ENCODE measurements at regions not wholly inside any gene's neighbourhood (a gene's known extent, or its start where the extent isn't known, plus 50 kb on each side); places are given as distances from the start of the nearest gene placed in this dataset.

DNA sequence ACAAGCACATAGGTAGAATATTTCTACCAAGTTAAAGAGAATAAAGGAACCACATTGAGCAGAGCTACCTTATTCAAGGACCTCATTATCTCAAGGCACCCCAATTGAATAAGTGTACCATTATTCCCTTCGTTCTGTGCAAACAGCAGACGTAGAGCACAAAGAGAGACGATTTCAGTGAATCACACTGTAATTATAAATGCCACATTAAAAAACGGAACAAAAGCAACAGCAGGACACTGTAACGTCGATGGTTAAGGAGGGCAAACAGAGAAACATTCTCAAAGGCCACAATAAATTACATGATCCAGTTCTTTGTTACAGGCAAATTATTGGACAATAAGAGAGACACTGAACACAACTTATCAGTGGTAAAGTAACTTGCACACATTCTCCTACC, 644.1 kb upstream of the TENM3 start:
- DNase-seq (ENCODE audit: low read depth) = no peak

DNA sequence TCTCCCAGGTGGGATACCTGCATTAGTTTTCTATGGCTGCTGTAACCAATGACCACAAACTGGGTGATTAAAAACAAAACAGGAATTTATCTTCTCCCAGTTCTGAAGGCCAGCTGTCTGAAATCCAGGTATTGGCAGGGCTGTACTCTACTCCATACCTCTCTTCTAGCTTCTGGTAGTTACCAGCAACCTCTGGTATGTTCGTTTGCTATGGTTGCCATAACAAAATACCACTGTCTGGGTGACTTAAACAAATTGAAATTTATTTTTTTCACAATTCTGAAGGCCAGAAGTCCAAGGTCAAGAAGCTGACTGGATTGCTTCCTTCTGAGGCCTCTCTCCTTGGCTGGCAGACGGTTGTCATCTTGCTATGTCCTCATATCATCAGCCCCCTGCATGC, 642.1 kb upstream of the TENM3 start:
- DNase-seq (ENCODE audit: low read depth) = peak; percentile 46

GRCh38 chr4:181604546-181604945, 638.7 kb upstream of the TENM3 start:
- DNase-seq (ENCODE audit: low read depth) = no peak

GRCh38 chr4:181606300-181606699, 636.9 kb upstream of the TENM3 start:
- no peak for DNase-seq (ENCODE audit: low read depth)

DNA sequence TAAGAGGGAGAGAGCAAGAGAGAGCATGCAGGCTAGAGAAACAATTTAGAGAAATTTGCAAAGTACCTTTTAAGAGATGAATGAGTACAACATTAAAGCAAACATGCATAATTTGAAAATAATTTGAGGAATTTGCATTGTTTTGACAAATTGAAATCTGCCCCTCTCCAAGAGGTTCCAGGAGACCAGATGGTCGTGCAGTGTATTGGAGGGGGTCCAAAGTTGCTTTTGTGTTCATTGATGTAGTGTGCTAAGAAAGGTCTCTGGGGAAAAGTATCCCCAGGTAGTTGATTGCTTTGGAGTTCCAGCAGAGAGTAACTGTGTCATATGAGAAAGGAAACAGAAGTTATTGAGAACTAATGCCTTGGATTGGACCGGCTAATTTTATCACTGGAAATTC, 635.0 kb upstream of the TENM3 start:
- DNase-seq (ENCODE audit: low read depth) = no peak

DNA sequence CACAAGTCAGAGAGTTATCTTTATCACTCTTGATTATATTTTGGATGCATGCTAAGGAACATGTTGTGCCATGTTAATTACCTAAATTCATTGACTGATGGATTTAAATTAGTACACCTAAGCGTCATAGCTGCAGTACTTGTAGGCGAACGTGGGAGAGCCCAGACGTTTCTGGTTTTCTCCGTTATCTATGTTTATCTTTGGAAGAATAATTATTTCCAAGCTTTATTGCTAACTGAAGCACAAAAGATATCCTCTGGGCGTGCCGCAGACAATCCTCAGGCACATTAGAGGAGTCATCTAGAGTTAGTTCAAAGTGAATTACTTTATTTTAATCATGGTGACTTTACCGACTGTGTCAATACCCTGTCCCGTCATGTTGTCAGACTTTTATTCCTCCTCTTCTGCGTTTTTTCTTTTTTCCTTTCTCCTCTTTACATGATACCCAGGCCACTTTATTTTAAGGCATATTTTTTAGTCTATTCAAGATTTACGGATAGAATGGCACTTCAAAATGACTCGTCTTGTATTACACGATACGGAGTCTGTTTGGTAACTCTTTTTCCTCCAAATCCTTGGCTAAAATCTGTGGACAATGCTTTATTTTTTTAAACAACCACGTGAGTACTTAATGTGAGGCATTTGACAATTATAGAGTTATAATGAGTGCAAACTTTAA, 632.0 kb upstream of the TENM3 start:
- peak; percentile 60 for DNase-seq (ENCODE audit: low read depth)

- no peak for DNase-seq (ENCODE audit: low read depth)
Observed at GRCh38 chr4:181611946-181612600, 631.1 kb upstream of the TENM3 start.

DNA sequence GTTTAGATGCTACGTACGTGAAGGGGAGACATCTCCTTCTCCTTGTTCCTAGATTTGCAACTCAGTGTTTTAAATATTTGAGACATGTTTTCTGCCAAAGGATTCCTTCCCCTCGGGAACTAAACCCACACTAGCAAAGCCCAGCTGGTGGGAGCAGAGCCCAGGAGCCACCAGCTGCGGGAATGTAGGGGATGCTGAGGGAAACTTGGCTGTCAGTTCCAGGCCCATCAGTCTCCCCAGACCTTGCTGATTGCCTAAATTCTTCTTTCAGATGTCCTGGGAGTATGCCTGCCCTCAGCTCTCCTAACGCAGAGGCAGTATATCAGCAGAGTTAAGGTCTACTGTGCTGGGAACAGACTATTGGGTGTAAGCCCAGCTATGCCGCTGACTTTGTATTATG, 630.0 kb upstream of the TENM3 start:
- no peak for DNase-seq (ENCODE audit: low read depth)

DNA sequence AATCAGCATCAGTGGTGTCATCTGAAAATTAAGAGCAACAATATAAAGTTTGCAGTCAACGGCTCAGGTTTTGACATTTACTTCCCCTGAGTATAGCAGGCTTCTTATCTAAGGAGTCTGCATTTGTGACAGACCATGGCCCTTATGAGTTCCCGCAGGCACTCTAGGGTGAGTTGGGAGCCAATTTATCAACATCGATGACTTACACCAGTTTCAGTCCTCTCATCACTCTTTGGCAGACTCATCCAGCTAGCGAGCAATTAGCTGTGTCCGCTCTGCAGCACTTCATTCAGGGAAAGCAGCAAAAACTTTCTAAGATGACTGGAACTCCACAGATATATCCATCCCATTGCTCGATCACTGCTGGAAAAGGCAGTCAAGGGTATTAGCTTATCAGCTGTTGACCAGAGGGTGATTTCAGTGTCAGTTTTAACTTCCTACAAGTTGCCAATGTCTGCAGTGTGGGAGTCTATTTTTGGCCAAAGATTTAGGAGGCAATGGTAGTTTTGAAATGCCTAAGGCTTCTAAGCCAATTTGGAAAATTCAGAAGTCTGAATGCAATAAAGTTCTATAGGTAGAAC, 625.1 kb upstream of the TENM3 start:
- no peak for DNase-seq (ENCODE audit: low read depth)

GRCh38 chr4:181618896-181619295, 624.3 kb upstream of the TENM3 start:
- DNase-seq (ENCODE audit: low read depth) = no peak

DNA sequence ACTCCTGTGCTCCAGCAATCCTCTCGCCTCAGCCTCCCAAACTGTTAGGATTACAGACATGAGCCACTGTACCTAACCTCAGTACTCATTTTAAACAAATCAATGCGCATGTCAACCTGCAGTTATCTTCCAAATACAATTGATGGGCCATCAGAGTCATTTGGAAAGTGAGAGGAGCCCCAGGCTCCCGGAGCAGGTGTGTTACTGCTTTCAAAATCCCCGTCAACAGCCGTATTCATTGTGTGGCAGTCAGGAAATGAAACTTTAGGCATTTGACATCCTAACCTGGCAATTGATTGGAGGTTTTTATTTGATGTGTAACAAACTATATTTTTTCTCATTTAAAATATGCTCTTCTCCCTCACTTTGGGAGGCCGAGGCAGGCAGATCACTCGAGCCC, 623.6 kb upstream of the TENM3 start:
- DNase-seq (ENCODE audit: low read depth) = no peak

GRCh38 chr4:181637186-181638105, 605.8 kb upstream of the TENM3 start:
- DNase-seq (ENCODE audit: low read depth) = no peak

DNA sequence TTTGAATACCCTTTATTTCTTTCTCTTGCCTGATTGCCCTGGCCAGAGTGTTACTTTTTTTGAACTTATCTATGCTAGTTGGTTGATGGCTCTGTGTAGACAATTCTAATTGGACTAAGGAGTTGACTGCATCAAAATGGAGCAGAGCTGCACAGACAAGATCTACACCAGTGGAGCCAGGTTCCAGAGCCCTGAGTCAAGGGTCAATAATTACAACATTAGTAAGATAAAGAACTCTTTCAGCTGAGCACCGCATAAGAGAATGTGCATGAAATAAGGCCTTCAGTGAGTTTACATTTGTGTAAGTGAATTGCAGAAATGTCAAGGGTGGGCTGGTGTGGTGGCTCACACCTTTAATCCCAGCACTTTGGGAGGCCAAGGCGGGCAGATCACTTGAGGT, 599.7 kb upstream of the TENM3 start:
- DNase-seq (ENCODE audit: low read depth) = no peak

DNA sequence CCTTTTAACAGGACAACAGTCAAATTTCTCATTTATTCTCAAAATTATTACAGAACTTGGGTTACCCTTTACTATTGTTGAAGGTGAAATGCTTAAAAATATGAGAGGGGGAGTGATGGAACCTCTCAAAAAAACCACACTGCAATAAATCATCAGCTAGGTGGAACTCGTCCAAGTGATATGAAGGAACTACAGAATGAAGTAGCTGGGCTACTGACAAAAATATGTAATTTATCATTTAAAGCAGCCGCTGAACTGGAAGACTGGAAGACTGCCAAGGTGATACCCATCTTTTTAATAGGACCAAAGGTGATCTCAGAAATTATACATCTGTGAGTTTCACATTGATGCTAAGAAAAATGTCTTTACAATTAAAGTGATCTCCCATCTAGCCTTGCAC, 597.7 kb upstream of the TENM3 start:
- peak; percentile 10 for DNase-seq (ENCODE audit: low read depth)

- peak; percentile 18 for DNase-seq (ENCODE audit: low read depth)
Observed at GRCh38 chr4:181646864-181647263, 596.3 kb upstream of the TENM3 start.

- DNase-seq (ENCODE audit: low read depth) = peak; percentile 28
Observed at GRCh38 chr4:181647396-181648147, 595.6 kb upstream of the TENM3 start.

- DNase-seq (ENCODE audit: low read depth) = peak; percentile 25
Observed at GRCh38 chr4:181650033-181650825, 593.0 kb upstream of the TENM3 start.

DNA sequence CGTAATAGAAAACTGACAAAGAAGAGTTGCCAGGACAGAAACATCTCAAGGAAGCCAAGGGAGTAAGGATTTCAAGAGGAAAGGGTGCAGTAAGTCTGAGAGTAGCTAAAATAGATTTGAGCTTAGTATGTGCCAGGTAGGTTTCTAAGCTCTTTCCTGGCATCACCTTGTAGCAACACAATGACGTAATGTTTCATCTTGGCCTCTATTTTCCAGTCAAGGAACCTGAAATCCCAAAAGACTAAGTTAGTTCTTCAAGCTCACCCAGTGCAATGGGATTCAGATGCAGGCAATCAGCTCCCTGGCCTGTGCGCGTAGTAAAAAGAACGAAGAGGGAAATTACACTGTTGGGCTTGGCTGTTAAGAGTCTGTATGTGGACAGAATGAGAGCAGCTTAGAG, 586.5 kb upstream of the TENM3 start:
- no peak for DNase-seq (ENCODE audit: low read depth)

GRCh38 chr4:181659202-181659601, 584.0 kb upstream of the TENM3 start:
- peak; percentile 67 for DNase-seq (ENCODE audit: low read depth)

DNA sequence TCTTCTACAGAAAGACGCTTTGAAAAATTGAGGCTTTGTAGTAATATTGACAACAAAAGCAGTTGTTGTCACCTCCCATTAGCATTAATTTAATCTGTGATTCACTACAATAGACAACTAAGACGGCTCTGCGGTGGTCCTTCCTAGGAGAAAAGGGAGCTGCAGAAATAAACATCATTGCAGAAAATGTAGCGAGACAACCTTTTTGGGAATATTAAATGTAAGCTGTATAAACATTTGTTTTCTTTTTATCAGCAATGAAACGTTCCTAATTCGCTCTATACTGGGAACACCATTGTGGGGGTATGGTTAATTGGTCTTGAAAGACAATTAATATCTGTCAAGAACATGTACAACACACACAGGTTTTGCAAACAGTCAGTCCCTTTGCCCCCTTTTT, 583.3 kb upstream of the TENM3 start:
- no peak for DNase-seq (ENCODE audit: low read depth)

- DNase-seq (ENCODE audit: low read depth) = peak; percentile 79
Observed at GRCh38 chr4:181661090-181661489, 582.1 kb upstream of the TENM3 start.
